Naive B cell (primary cell): ENCODE measurements at regions not wholly inside any gene's neighbourhood (a gene's known extent, or its start where the extent isn't known, plus 50 kb on each side); places are given as distances from the start of the nearest gene placed in this dataset.
A peak's percentile ranks its signal among the peaks of the same experiment; 100 is the strongest.

Source experiments
- ATAC-seq, 2 donors: fragments of 150-1000 bp; cut with Tn5 transposase; 2 replicates each; pipeline ENCODE4 v1.10.0; 2021; ENCODE audit warnings: low read depth in 2 of 2, mild to moderate bottlenecking in 2 of 2, moderate library complexity in 2 of 2
- DNase-seq: peaks from one replicate; pipeline ENCODE4 v3.0.0; 2022
- H3K27ac Mint-ChIP-seq, 6 donors: one replicate each; pipeline ENCODE4 v1.8.0; 2020 to 2022; ENCODE audit warnings: mild to moderate bottlenecking in 6 of 6, mixed read lengths in 6 of 6, moderate library complexity in 5 of 6, inconsistent platforms in 2 of 6
- H3K27me3 Mint-ChIP-seq, 3 donors: one replicate each; pipeline ENCODE4 v1.8.0; 2021 to 2022; ENCODE audit warnings: mixed read lengths in 3 of 3, mild to moderate bottlenecking in 1 of 3
- H3K36me3 Mint-ChIP-seq, 2 donors: one replicate each; pipeline ENCODE4 v1.8.0; 2020 to 2022; ENCODE audit warnings: mixed read lengths in 2 of 2, inconsistent platforms in 1 of 2, mild to moderate bottlenecking in 1 of 2
- H3K4me1 Mint-ChIP-seq, 3 donors: one replicate each; pipeline ENCODE4 v1.8.0; 2020 to 2022; ENCODE audit warnings: mixed read lengths in 3 of 3, inconsistent platforms in 1 of 3, mild to moderate bottlenecking in 1 of 3, moderate library complexity in 1 of 3
- H3K4me3 Mint-ChIP-seq, 8 donors: one replicate each; pipeline ENCODE4 v1.8.0; 2020 to 2022; ENCODE audit warnings: mild to moderate bottlenecking in 8 of 8, mixed read lengths in 8 of 8, moderate library complexity in 8 of 8, inconsistent platforms in 2 of 8
- H3K9me3 Mint-ChIP-seq, 7 donors: one replicate each; pipeline ENCODE4 v1.8.0; 2020 to 2022; ENCODE audit warnings: mixed read lengths in 7 of 7, mild to moderate bottlenecking in 5 of 7, inconsistent platforms in 2 of 7, moderate library complexity in 1 of 7

- peaks cover 14 to 32% (median 20%) of the 10 kb centered on the region in 3 donors for H3K27me3 Mint-ChIP-seq
- H3K36me3 Mint-ChIP-seq: no peaks in the 10 kb centered on the region
- no peaks in the 10 kb centered on the region for H3K9me3 Mint-ChIP-seq
- peak overlapping the region in 1 of 6 donors; percentile 30 for H3K27ac Mint-ChIP-seq
- peaks cover 8 to 19% (median 17%) of the 10 kb centered on the region in 3 donors for H3K4me1 Mint-ChIP-seq
- H3K4me3 Mint-ChIP-seq: peak overlapping the region in 1 of 8 donors; percentile 47
- no peak for DNase-seq
- peak in 1 of 2 donors; percentile 52 for ATAC-seq
These were observed 52.4 kb upstream of the ARMC2 start for GRCh38 chr6:108795814-108796213.

GRCh38 chr6:108796875-108797274, 51.3 kb upstream of the ARMC2 start:
- no peak for ATAC-seq
- H3K36me3 Mint-ChIP-seq: no peaks in the 10 kb centered on the region
- H3K27ac Mint-ChIP-seq: no peak overlapping the region
- H3K9me3 Mint-ChIP-seq: no peaks in the 10 kb centered on the region
- H3K4me1 Mint-ChIP-seq: peaks cover 8 to 19% (median 17%) of the 10 kb centered on the region in 3 donors
- H3K4me3 Mint-ChIP-seq: no peak overlapping the region
- DNase-seq: no peak
- peaks cover 14 to 32% (median 20%) of the 10 kb centered on the region in 3 donors for H3K27me3 Mint-ChIP-seq

- Mint-ChIP-seq H3K4me1 (peaks cover 8 to 19% (median 17%) of the 10 kb centered on the region in 3 donors), H3K27ac (peak overlapping the region in 1 of 6 donors; percentile 65), H3K36me3 (no peaks in the 10 kb centered on the region), H3K27me3 (peaks cover 14 to 32% (median 20%) of the 10 kb centered on the region in 3 donors), H3K4me3 (peak overlapping the region in 5 of 8 donors; percentile 48 to 82 (median 54)), H3K9me3 (no peaks in the 10 kb centered on the region)
- ATAC-seq (peak in 1 of 2 donors; percentile 13), DNase-seq (no peak)
These were observed 50.1 kb upstream of the ARMC2 start for GRCh38 chr6:108797951-108798669.
